Cardiac septum (tissue), 1 donor: ENCODE measurements at regions not wholly inside any gene's neighbourhood (a gene's known extent, or its start where the extent isn't known, plus 50 kb on each side); places are given as distances from the start of the nearest gene placed in this dataset.
"Not testable (repeated sequence)": the region's sequence is repeated elsewhere in the genome, so short reads cannot be mapped to it uniquely, and the experiment has no call there.

ENCODE experiments used
- DNase-seq: peaks from one replicate; pipeline ENCODE4 v3.0.0-alpha.2; 2020; ENCODE audit warnings: low spot score
- intact Hi-C: fragments of 100-400 bp; cut with DNase I; formaldehyde crosslinking; loops from one replicate; pipeline ENCODE4 v1.14.0; 2022
- donor health status: DM: no; HTN: no; CAD: no.

GRCh38 chr12:125773033-125773640 lies 707.9 kb downstream of the AACS start:
- no peak for DNase-seq
- intact Hi-C loops: no loop called here

- no peak for DNase-seq
- intact Hi-C loops: no loop called here
Measured at GRCh38 chr12:125775507-125775906, 710.3 kb downstream of the AACS start.

- intact Hi-C loops: no loop called here
- no peak for DNase-seq
Measured at GRCh38 chr12:125776212-125776611, 711.0 kb downstream of the AACS start.

GRCh38 chr12:125786143-125786542 lies 720.9 kb downstream of the AACS start:
- intact Hi-C loops: no loop called here
- DNase-seq: no peak

- no peak for DNase-seq
Measured at GRCh38 chr12:125794401-125794800, 729.2 kb downstream of the AACS start.

GRCh38 chr12:125797421-125798175 lies 732.4 kb downstream of the AACS start:
- intact Hi-C loops: no loop called here
- no peak for DNase-seq

More at GRCh38 chr12:125794401-125794800, 729.2 kb downstream of the AACS start:
- intact Hi-C loops: no loop called here

GRCh38 chr12:125804660-125805059 lies 739.4 kb downstream of the AACS start:
- intact Hi-C loops: no loop called here
- no peak for DNase-seq

- intact Hi-C loops: no loop called here
Measured at GRCh38 chr12:125824276-125824675, 759.0 kb downstream of the AACS start.

GRCh38 chr12:125835852-125836251 lies 770.6 kb downstream of the AACS start:
- intact Hi-C loops: no loop called here
- no peak for DNase-seq

More at GRCh38 chr12:125824276-125824675, 759.0 kb downstream of the AACS start:
- no peak for DNase-seq

GRCh38 chr12:125836647-125837046 lies 771.4 kb downstream of the AACS start:
- no peak for DNase-seq
- intact Hi-C loops: no loop called here

- DNase-seq: no peak
Measured at GRCh38 chr12:125841332-125841731, 776.1 kb downstream of the AACS start.

GRCh38 chr12:125852116-125852515 lies 786.9 kb downstream of the AACS start:
- DNase-seq: no peak
- intact Hi-C loops: no loop called here

More at GRCh38 chr12:125841332-125841731, 776.1 kb downstream of the AACS start:
- intact Hi-C loops: no loop called here

- intact Hi-C loops: no loop called here
- no peak for DNase-seq
Measured at GRCh38 chr12:125852679-125853078, 787.4 kb downstream of the AACS start.

GRCh38 chr12:125853670-125854069 lies 788.4 kb downstream of the AACS start:
- intact Hi-C loops: no loop called here
- DNase-seq: no peak

- no peak for DNase-seq
- intact Hi-C loops: no loop called here
Measured at GRCh38 chr12:125856366-125856765, 791.1 kb downstream of the AACS start.

- intact Hi-C loops: no loop called here
- DNase-seq: no peak
Measured at GRCh38 chr12:125856896-125857295, 791.7 kb downstream of the AACS start.

- intact Hi-C loops: no loop called here
- DNase-seq: no peak
Measured at GRCh38 chr12:125860672-125861288, 795.5 kb downstream of the AACS start.

- intact Hi-C loops: no loop called here
Measured at GRCh38 chr12:125861299-125862281, 796.4 kb downstream of the AACS start.

GRCh38 chr12:125865236-125865635 lies 800.0 kb downstream of the AACS start:
- intact Hi-C loops, DNase-seq: not testable (repeated sequence)

More at GRCh38 chr12:125861299-125862281, 796.4 kb downstream of the AACS start:
- no peak for DNase-seq
